GM12892 (cell line): ENCODE measurements at regions not wholly inside any gene's neighbourhood (a gene's known extent, or its start where the extent isn't known, plus 50 kb on each side); places are given as distances from the start of the nearest gene placed in this dataset.

Source experiments
- POLR2A ChIP-seq: IDR thresholded peaks from 2 replicates; pipeline ENCODE4 v1.6.1; 2011; ENCODE audit warnings: low read depth, low read length, control low read depth
- POLR2AphosphoS5 ChIP-seq: IDR thresholded peaks from 2 replicates; pipeline ENCODE4 v1.6.1; 2011; ENCODE audit warnings: low read depth, low read length, control low read depth

GRCh38 chr13:47279920-47280319, 383.1 kb upstream of the HTR2A start:
- TF ChIP-seq POLR2AphosphoS5 (no peak), POLR2A (no peak)
